ENCODE measurements at regions not wholly inside any gene's neighbourhood (a gene's known extent, or its start where the extent isn't known, plus 50 kb on each side); places are given as distances from the start of the nearest gene placed in this dataset.

GRCh38 chr18:60162388-60162787 is 210.2 kb downstream of the MC4R start:
- TF ChIP-seq, protein P1, sequence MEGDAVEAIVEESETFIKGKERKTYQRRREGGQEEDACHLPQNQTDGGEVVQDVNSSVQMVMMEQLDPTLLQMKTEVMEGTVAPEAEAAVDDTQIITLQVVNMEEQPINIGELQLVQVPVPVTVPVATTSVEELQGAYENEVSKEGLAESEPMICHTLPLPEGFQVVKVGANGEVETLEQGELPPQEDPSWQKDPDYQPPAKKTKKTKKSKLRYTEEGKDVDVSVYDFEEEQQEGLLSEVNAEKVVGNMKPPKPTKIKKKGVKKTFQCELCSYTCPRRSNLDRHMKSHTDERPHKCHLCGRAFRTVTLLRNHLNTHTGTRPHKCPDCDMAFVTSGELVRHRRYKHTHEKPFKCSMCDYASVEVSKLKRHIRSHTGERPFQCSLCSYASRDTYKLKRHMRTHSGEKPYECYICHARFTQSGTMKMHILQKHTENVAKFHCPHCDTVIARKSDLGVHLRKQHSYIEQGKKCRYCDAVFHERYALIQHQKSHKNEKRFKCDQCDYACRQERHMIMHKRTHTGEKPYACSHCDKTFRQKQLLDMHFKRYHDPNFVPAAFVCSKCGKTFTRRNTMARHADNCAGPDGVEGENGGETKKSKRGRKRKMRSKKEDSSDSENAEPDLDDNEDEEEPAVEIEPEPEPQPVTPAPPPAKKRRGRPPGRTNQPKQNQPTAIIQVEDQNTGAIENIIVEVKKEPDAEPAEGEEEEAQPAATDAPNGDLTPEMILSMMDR (IDR thresholded peaks at IDR 0.05): no peak
- TF ChIP-seq POLR2A (IDR thresholded peaks at IDR 0.05): no peak
- no peak for TF ChIP-seq POLR2AphosphoS5 (IDR thresholded peaks at IDR 0.05)

Measured in breast epithelium (tissue), 3 donors.